ENCODE measurements at regions not wholly inside any gene's neighbourhood (a gene's known extent, or its start where the extent isn't known, plus 50 kb on each side); places are given as distances from the start of the nearest gene placed in this dataset.
A peak's percentile ranks its signal among the peaks of the same experiment; 100 is the strongest.

GRCh38 chr6:127000631-127001030, 117.8 kb upstream of the RSPO3 start:
- DNase-seq (ENCODE audit: low spot score), result no peak
- in situ Hi-C loops (cut with HindIII; ENCODE audit: low sequenced_read_pairs), result no loop called here

- in situ Hi-C loops (cut with HindIII; ENCODE audit: low sequenced_read_pairs), result no loop called here
- no peak for DNase-seq (ENCODE audit: low spot score)
Observed at GRCh38 chr6:127013865-127014264, 104.6 kb upstream of the RSPO3 start.

- DNase-seq (ENCODE audit: low spot score), result no peak
- in situ Hi-C loops (cut with HindIII; ENCODE audit: low sequenced_read_pairs), result no loop called here
Observed at GRCh38 chr6:127015858-127016257, 102.6 kb upstream of the RSPO3 start.

- in situ Hi-C loops (cut with HindIII; ENCODE audit: low sequenced_read_pairs), result no loop called here
Observed at GRCh38 chr6:127019828-127020227, 98.6 kb upstream of the RSPO3 start.

GRCh38 chr6:127022302-127022701, 96.2 kb upstream of the RSPO3 start:
- in situ Hi-C loops (cut with HindIII; ENCODE audit: low sequenced_read_pairs), result no loop called here
- DNase-seq (ENCODE audit: low spot score), result peak; percentile 70

More at GRCh38 chr6:127019828-127020227, 98.6 kb upstream of the RSPO3 start:
- no peak for DNase-seq (ENCODE audit: low spot score)

- in situ Hi-C loops (cut with HindIII; ENCODE audit: low sequenced_read_pairs), result no loop called here
- DNase-seq (ENCODE audit: low spot score), result no peak
Observed at GRCh38 chr6:127023001-127023778, 95.3 kb upstream of the RSPO3 start.

- DNase-seq (ENCODE audit: low spot score), result no peak
- in situ Hi-C loops (cut with HindIII; ENCODE audit: low sequenced_read_pairs), result no loop called here
Observed at GRCh38 chr6:127026247-127026646, 92.2 kb upstream of the RSPO3 start.

GRCh38 chr6:127030111-127030510, 88.4 kb upstream of the RSPO3 start:
- in situ Hi-C loops (cut with HindIII; ENCODE audit: low sequenced_read_pairs), result no loop called here
- no peak for DNase-seq (ENCODE audit: low spot score)

GRCh38 chr6:127030836-127031235, 87.6 kb upstream of the RSPO3 start:
- in situ Hi-C loops (cut with HindIII; ENCODE audit: low sequenced_read_pairs), result no loop called here
- no peak for DNase-seq (ENCODE audit: low spot score)

- DNase-seq (ENCODE audit: low spot score), result peak; percentile 85
- in situ Hi-C loops (cut with HindIII; ENCODE audit: low sequenced_read_pairs), result no loop called here
Observed at GRCh38 chr6:127031511-127031910, 87.0 kb upstream of the RSPO3 start.

- peak; percentile 85 for DNase-seq (ENCODE audit: low spot score)
- in situ Hi-C loops (cut with HindIII; ENCODE audit: low sequenced_read_pairs), result no loop called here
Observed at GRCh38 chr6:127032971-127033370, 85.5 kb upstream of the RSPO3 start.

GRCh38 chr6:127051571-127052260, 66.8 kb upstream of the RSPO3 start:
- in situ Hi-C loops (cut with HindIII; ENCODE audit: low sequenced_read_pairs), result no loop called here
- DNase-seq (ENCODE audit: low spot score), result no peak

GRCh38 chr6:127053032-127053874, 65.2 kb upstream of the RSPO3 start:
- DNase-seq (ENCODE audit: low spot score), result no peak

GRCh38 chr6:127053875-127054235, 64.6 kb upstream of the RSPO3 start:
- in situ Hi-C loops (cut with HindIII; ENCODE audit: low sequenced_read_pairs), result no loop called here
- DNase-seq (ENCODE audit: low spot score), result no peak

More at GRCh38 chr6:127053032-127053874, 65.2 kb upstream of the RSPO3 start:
- in situ Hi-C loops (cut with HindIII; ENCODE audit: low sequenced_read_pairs), result no loop called here

- in situ Hi-C loops (cut with HindIII; ENCODE audit: low sequenced_read_pairs), result no loop called here
Observed at GRCh38 chr6:127058027-127058426, 60.4 kb upstream of the RSPO3 start.

GRCh38 chr6:127058936-127059335, 59.5 kb upstream of the RSPO3 start:
- in situ Hi-C loops (cut with HindIII; ENCODE audit: low sequenced_read_pairs), result no loop called here
- DNase-seq (ENCODE audit: low spot score), result no peak

More at GRCh38 chr6:127058027-127058426, 60.4 kb upstream of the RSPO3 start:
- DNase-seq (ENCODE audit: low spot score), result no peak

Data from G401 (cell line).